NT2/D1 (cell line): ENCODE measurements at regions not wholly inside any gene's neighbourhood (a gene's known extent, or its start where the extent isn't known, plus 50 kb on each side); places are given as distances from the start of the nearest gene placed in this dataset.

ENCODE experiments used
- YY1 ChIP-seq: IDR thresholded peaks from 2 replicates; pipeline ENCODE4 v1.6.1; 2011; ENCODE audit not compliant: insufficient read length, insufficient read depth
- ZNF274 ChIP-seq: IDR thresholded peaks from 2 replicates; pipeline ENCODE4 v1.6.1; 2011; ENCODE audit warnings: mild to moderate bottlenecking, low read depth, low read length

DNA sequence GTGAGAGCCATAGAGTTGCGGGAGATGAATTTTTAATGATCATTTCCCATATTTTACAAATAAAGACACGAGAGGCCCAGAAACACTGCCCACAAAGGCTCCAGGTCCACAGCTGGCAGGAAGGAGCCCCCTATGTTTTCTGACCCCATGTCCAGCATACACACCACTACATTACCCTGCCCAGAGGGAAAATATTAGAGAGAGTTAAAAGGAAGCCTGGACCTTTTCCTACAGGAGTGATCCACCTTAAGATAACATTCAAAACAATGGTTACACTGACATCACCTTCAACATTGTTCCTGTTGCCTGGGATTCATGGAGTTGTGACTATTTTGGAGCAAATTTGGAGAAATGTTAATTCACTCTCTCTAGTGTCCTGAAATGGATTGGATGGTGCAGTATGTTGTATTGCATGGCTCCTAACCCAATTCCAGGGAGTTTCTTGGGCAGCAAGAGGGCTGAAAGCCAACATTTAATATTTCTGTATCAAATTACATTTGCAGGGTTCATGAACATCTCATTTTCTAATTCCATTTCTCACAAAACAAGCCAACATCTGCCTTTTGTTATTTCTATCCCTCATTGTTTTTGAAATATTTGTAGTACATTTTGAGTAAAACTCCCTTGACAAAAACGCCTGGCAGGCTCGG, 172.5 kb downstream of the DLEU7 start:
- no peak for TF ChIP-seq ZNF274
- TF ChIP-seq YY1: no peak
